Activated CD4-positive, alpha-beta T cell treated with anti-CD3 and anti-CD28 coated beads, Interleukin-2, amount 50 U/mL, for 24 hours (primary cell): ENCODE measurements at regions not wholly inside any gene's neighbourhood (a gene's known extent, or its start where the extent isn't known, plus 50 kb on each side); places are given as distances from the start of the nearest gene placed in this dataset.

Experiments used
- DNase-seq, 2 donors: peaks; one replicate each; pipeline ENCODE4 v3.0.0-alpha.2; 2020; ENCODE audit warnings: low read depth in 1 of 2, low spot score in 1 of 2

- no peak for DNase-seq
Observed at GRCh38 chr9:38287420-38287985, 105.0 kb upstream of the ALDH1B1 start.

GRCh38 chr9:38286766-38287165 lies 105.7 kb upstream of the ALDH1B1 start:
- DNase-seq = no peak

- no peak for DNase-seq
Observed at GRCh38 chr9:38286357-38286756, 106.1 kb upstream of the ALDH1B1 start.

GRCh38 chr9:38285236-38285635 lies 107.3 kb upstream of the ALDH1B1 start:
- DNase-seq = no peak

- no peak for DNase-seq
Observed at GRCh38 chr9:38284588-38285051, 107.9 kb upstream of the ALDH1B1 start.

- DNase-seq = no peak
Observed at GRCh38 chr9:38284039-38284575, 108.4 kb upstream of the ALDH1B1 start.

GRCh38 chr9:38282756-38283155 lies 109.7 kb upstream of the ALDH1B1 start:
- DNase-seq = no peak

GRCh38 chr9:38281917-38282316 lies 110.6 kb upstream of the ALDH1B1 start:
- no peak for DNase-seq

GRCh38 chr9:38281196-38281595 lies 111.3 kb upstream of the ALDH1B1 start:
- DNase-seq = no peak

GRCh38 chr9:38280251-38280800 lies 112.2 kb upstream of the ALDH1B1 start:
- DNase-seq = no peak

GRCh38 chr9:38278931-38279679 lies 113.4 kb upstream of the ALDH1B1 start:
- DNase-seq = no peak

- no peak for DNase-seq
Observed at GRCh38 chr9:38278457-38278856, 114.0 kb upstream of the ALDH1B1 start.

- DNase-seq = no peak
Observed at GRCh38 chr9:38277601-38278200, 114.8 kb upstream of the ALDH1B1 start.

- no peak for DNase-seq
Observed at GRCh38 chr9:38276771-38277439, 115.6 kb upstream of the ALDH1B1 start.

GRCh38 chr9:38274800-38275199 lies 117.7 kb upstream of the ALDH1B1 start:
- no peak for DNase-seq

GRCh38 chr9:38272710-38273109 lies 119.8 kb upstream of the ALDH1B1 start:
- no peak for DNase-seq

- DNase-seq = no peak
Observed at GRCh38 chr9:38271666-38272241, 120.7 kb upstream of the ALDH1B1 start.

- no peak for DNase-seq
Observed at GRCh38 chr9:38269775-38270174, 122.7 kb upstream of the ALDH1B1 start.

GRCh38 chr9:38263532-38263931 lies 129.0 kb upstream of the ALDH1B1 start:
- no peak for DNase-seq

- DNase-seq = no peak
Observed at GRCh38 chr9:38259519-38260218, 132.8 kb upstream of the ALDH1B1 start.
